ENCODE measurements at regions not wholly inside any gene's neighbourhood (a gene's known extent, or its start where the extent isn't known, plus 50 kb on each side); places are given as distances from the start of the nearest gene placed in this dataset.

DNA sequence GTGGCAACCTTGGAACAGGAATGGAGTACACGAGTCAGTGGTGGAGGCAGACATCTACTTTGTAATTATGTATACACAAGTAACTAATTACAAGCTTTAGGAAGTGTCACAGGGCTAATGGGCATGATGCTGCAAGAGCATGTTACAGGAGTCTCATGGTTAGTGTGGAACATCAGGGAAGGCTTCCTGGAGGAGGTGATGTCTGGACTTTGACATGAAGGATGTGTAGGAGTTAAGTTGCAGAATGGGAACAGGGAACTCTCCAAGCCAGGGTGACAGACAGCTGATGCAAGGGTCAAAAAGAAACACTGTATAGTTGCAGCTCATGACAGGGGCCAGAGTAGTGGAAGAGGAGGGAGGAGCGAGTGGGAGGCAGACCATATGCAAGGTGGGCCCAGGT, 483.8 kb upstream of the EEF2KMT start:
- Mint-ChIP-seq H3K4me1 (ENCODE audit: unreplicated experiment) (no peaks in the 10 kb centered on the region), H3K9me3 (no peaks in the 10 kb centered on the region), H3K4me3 (no peak overlapping the region), H3K27me3 (peaks cover 31% of the 10 kb centered on the region), H3K27ac (no peak overlapping the region), H3K36me3 (no peaks in the 10 kb centered on the region)
- TF ChIP-seq, protein P1, sequence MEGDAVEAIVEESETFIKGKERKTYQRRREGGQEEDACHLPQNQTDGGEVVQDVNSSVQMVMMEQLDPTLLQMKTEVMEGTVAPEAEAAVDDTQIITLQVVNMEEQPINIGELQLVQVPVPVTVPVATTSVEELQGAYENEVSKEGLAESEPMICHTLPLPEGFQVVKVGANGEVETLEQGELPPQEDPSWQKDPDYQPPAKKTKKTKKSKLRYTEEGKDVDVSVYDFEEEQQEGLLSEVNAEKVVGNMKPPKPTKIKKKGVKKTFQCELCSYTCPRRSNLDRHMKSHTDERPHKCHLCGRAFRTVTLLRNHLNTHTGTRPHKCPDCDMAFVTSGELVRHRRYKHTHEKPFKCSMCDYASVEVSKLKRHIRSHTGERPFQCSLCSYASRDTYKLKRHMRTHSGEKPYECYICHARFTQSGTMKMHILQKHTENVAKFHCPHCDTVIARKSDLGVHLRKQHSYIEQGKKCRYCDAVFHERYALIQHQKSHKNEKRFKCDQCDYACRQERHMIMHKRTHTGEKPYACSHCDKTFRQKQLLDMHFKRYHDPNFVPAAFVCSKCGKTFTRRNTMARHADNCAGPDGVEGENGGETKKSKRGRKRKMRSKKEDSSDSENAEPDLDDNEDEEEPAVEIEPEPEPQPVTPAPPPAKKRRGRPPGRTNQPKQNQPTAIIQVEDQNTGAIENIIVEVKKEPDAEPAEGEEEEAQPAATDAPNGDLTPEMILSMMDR (conservative IDR thresholded peaks at IDR 0.05) = no peak
- no peak for DNase-seq (ENCODE audit: extremely low spot score, unreplicated experiment)

DNA sequence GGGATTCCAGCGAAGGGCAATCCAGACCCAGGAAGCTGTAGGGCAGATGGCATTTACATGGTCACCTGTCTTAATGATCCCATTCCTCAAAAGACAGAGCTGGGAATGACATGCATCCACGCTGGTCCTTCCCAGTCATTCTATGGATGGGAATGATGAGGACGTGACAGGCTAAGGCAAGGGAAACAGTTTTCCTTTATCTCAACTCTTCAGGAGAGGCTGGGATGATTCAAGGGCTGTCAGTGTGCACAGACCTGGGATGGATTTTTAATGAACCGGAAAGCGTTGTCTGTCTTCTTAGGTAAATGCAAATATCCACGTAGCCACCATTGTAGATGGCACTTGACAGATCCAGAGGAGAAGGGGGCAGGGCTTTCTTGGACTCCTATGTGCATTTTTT, 483.2 kb upstream of the EEF2KMT start:
- no peak for DNase-seq (ENCODE audit: extremely low spot score, unreplicated experiment)
- Mint-ChIP-seq H3K4me1 (ENCODE audit: unreplicated experiment) (no peaks in the 10 kb centered on the region), H3K36me3 (no peaks in the 10 kb centered on the region), H3K27ac (no peak overlapping the region), H3K27me3 (peaks cover 38% of the 10 kb centered on the region), H3K4me3 (no peak overlapping the region), H3K9me3 (no peaks in the 10 kb centered on the region)
- TF ChIP-seq, protein P1 (conservative IDR thresholded peaks at IDR 0.05) = no peak

DNA sequence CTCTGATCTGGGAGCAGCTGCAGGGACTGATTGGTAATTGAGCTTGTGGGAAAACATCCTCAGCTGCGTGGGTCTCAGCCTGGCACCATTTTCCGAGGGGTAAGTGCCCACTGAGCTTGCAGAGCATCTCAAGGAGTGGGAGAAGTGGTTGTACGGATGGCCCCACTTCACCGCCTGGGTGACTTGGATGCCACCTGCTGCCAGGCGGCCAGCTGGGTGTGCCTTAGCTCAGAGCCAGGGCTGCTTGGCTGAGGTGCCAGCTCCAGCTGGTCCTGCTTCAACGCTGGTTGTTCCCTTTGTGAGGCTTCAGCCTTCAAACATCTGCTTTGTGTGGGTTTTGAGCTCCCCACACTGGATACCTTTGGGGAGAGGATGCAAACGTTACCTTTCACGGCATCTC, 482.7 kb upstream of the EEF2KMT start:
- Mint-ChIP-seq H3K36me3 (no peaks in the 10 kb centered on the region), H3K9me3 (no peaks in the 10 kb centered on the region), H3K4me1 (ENCODE audit: unreplicated experiment) (no peaks in the 10 kb centered on the region), H3K27me3 (peaks cover 36% of the 10 kb centered on the region), H3K27ac (no peak overlapping the region), H3K4me3 (no peak overlapping the region)
- TF ChIP-seq, protein P1 (conservative IDR thresholded peaks at IDR 0.05) = no peak
- no peak for DNase-seq (ENCODE audit: extremely low spot score, unreplicated experiment)

DNA sequence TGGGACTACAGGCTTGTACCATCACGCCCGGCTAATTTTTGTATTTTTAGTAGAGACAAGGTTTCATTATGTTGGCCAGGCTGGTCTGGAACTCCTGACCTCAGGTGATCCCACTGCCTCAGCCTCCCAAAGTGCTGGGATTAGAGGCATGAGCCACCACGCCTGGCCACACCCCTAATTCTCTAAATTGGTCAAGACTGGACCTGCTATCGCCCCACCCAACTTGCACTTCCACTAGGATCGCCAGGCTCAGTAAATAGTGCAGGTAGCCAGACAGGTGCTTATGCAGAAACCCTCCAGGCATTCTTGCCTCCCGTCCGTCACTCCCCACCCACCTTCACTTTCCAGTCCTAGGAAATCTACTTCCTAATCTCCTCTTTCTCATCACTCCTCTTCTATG, 481.4 kb upstream of the EEF2KMT start:
- Mint-ChIP-seq H3K36me3 (no peaks in the 10 kb centered on the region), H3K27me3 (peaks cover 38% of the 10 kb centered on the region), H3K9me3 (no peaks in the 10 kb centered on the region), H3K4me1 (ENCODE audit: unreplicated experiment) (no peaks in the 10 kb centered on the region), H3K27ac (no peak overlapping the region), H3K4me3 (no peak overlapping the region)
- TF ChIP-seq, protein P1 (conservative IDR thresholded peaks at IDR 0.05) = no peak
- no peak for DNase-seq (ENCODE audit: extremely low spot score, unreplicated experiment)

DNA sequence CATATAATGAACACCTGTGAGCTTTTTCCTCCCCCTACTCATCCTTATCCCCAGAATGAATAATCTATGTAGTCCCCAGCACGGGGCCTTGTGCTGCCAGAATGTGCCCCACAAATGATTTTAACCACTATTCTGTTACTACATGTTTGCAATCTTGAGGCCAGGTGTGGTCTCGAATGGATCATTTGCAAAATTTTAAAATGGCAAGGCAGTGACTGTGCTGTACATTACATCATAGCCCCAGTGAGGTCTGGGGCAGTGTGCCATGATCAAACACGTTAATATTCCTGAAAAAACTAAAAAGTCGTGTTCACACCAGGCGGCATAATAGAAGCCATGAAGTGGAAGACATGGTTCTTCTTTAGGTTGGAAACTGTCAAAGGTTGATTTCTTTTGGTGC, 479.9 kb upstream of the EEF2KMT start:
- DNase-seq (ENCODE audit: extremely low spot score, unreplicated experiment) = no peak
- H3K27me3 Mint-ChIP-seq = peaks cover 37% of the 10 kb centered on the region
- H3K9me3 Mint-ChIP-seq = no peaks in the 10 kb centered on the region
- H3K36me3 Mint-ChIP-seq = no peaks in the 10 kb centered on the region
- TF ChIP-seq, protein P1 (conservative IDR thresholded peaks at IDR 0.05) = no peak
- H3K4me1 Mint-ChIP-seq (ENCODE audit: unreplicated experiment) = no peaks in the 10 kb centered on the region
- no peak overlapping the region for H3K4me3 Mint-ChIP-seq
- H3K27ac Mint-ChIP-seq = no peak overlapping the region

DNA sequence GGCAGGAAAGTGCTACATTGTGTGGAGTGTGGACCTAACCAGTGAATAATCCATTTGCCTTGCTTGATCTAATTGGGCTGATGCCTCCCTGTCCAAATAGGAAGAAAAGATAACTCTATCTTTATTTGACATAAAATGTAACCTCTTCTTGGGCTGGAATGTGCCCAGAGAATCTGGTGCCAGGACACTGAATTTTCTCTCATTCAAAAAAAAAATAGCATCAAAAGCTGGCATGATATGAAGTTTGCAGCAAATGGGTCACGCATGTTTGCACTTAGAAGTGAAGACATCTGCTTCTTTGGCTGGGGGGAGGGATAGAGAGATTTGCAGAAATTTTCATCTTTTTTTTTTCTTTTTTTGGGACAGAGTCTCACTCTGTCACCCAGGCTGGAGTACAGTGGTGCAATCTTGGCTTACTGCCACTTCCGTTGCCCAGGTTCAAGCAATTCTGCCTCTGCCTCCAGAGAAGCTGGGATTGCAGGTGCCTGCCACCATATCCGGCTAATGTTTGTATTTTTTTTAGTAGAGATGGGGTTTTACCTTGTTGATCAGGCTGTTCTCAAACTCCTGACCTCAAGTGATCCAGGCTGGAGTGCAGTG, 478.2 kb upstream of the EEF2KMT start:
- Mint-ChIP-seq H3K4me1 (ENCODE audit: unreplicated experiment) (no peaks in the 10 kb centered on the region), H3K27ac (no peak overlapping the region), H3K9me3 (no peaks in the 10 kb centered on the region), H3K36me3 (no peaks in the 10 kb centered on the region), H3K4me3 (no peak overlapping the region), H3K27me3 (peaks cover 31% of the 10 kb centered on the region)
- DNase-seq (ENCODE audit: extremely low spot score, unreplicated experiment) = no peak
- TF ChIP-seq, protein P1 (conservative IDR thresholded peaks at IDR 0.05) = no peak
